Neural cell (in vitro differentiated cells): ENCODE measurements at regions not wholly inside any gene's neighbourhood (a gene's known extent, or its start where the extent isn't known, plus 50 kb on each side); places are given as distances from the start of the nearest gene placed in this dataset.

Experiments
- H2AFZ ChIP-seq: fragments of 200-600, 300-800 bp; sonication (generic), shearing (Covaris generic); 2 replicates; pipeline ENCODE4 v1.6.0; 2014; ENCODE audit warnings: low read depth, mild to moderate bottlenecking, antibody characterized with exemption, low read length, moderate library complexity
- H3F3A ChIP-seq: fragments of 200-600 bp; shearing (Covaris generic); 2 replicates; pipeline ENCODE4 v1.6.1; 2016; ENCODE audit warnings: mild to moderate bottlenecking, moderate library complexity, mixed read lengths, antibody characterized with exemption, low read length; ENCODE audit not compliant: insufficient read depth, poor library complexity, severe bottlenecking
- H3K27ac ChIP-seq: fragments of 200-600, 300-800 bp; sonication (generic), shearing (Covaris generic); 2 replicates; pipeline ENCODE4 v1.5.1; 2014; ENCODE audit warnings: mild to moderate bottlenecking, low read length, moderate library complexity
- H3K27me3 ChIP-seq: fragments of 300-800, 200-600 bp; sonication (generic), shearing (Covaris generic); 2 replicates; pipeline ENCODE4 v1.6.0; 2014; ENCODE audit warnings: mild to moderate bottlenecking, low read depth, low read length, moderate library complexity; ENCODE audit not compliant: insufficient read depth
- H3K36me3 ChIP-seq: fragments of 300-800, 200-600 bp; sonication (generic), shearing (Covaris generic); 2 replicates; pipeline ENCODE4 v1.5.1; 2014; ENCODE audit warnings: mild to moderate bottlenecking, antibody characterized with exemption, low read length, moderate library complexity; ENCODE audit not compliant: insufficient read depth
- H3K4me2 ChIP-seq: fragments of 300-800, 200-600 bp; sonication (generic), shearing (Covaris generic); 2 replicates; pipeline ENCODE4 v1.6.0; 2014; ENCODE audit warnings: mild to moderate bottlenecking, low read length
- H3K4me3 ChIP-seq: fragments of 300-800, 200-600 bp; sonication (generic), shearing (Covaris generic); 2 replicates; pipeline ENCODE4 v1.5.1; 2014; ENCODE audit warnings: mild to moderate bottlenecking, low read length, moderate library complexity
- H3K79me2 ChIP-seq: fragments of 200-600 bp; shearing (Covaris generic); replicated peaks from 2 replicates; pipeline ENCODE4 v1.6.0; 2014; ENCODE audit warnings: mild to moderate bottlenecking, low read length, moderate library complexity; ENCODE audit not compliant: insufficient read depth
- H3K9ac ChIP-seq: fragments of 300-800, 200-600 bp; sonication (generic), shearing (Covaris generic); 2 replicates; pipeline ENCODE4 v1.6.1; 2016; ENCODE audit warnings: mild to moderate bottlenecking, low read length, mixed read lengths
- H3K9me2 ChIP-seq: fragments of 200-600 bp; shearing (Covaris generic); 2 replicates; pipeline ENCODE4 v1.6.1; 2016; ENCODE audit warnings: mild to moderate bottlenecking, low read length, mixed read lengths; ENCODE audit not compliant: insufficient read depth
- H3K9me3 ChIP-seq: fragments of 200-600, 300-800 bp; sonication (generic), shearing (Covaris generic); 2 replicates; pipeline ENCODE4 v1.6.1; 2016; ENCODE audit warnings: mild to moderate bottlenecking, mixed run types, low read length, moderate library complexity, mixed read lengths
- H4K20me1 ChIP-seq: fragments of 200-600 bp; shearing (Covaris generic); 2 replicates; pipeline ENCODE4 v1.6.1; 2016; ENCODE audit warnings: mild to moderate bottlenecking, mixed run types; ENCODE audit not compliant: insufficient read depth
- CTCF ChIP-seq: fragments of 450-650 bp; IDR thresholded peaks from 2 replicates; pipeline ENCODE4 v1.5.1; 2014; ENCODE audit warnings: antibody characterized with exemption, mild to moderate bottlenecking, moderate library complexity; ENCODE audit not compliant: poor library complexity, severe bottlenecking
- EP300 ChIP-seq: fragments of 450-650 bp; conservative IDR thresholded peaks from 2 replicates; pipeline ENCODE4 v1.6.1; 2014; ENCODE audit warnings: antibody characterized with exemption, mild to moderate bottlenecking, moderate library complexity; ENCODE audit not compliant: poor library complexity, severe bottlenecking
- EZH2 ChIP-seq: fragments of 200-600, 300-800 bp; shearing (Covaris generic), sonication (generic); IDR thresholded peaks from 2 replicates; pipeline ENCODE4 v1.6.1; 2014; ENCODE audit warnings: antibody characterized with exemption, low read length, borderline replicate concordance, mild to moderate bottlenecking; ENCODE audit not compliant: insufficient read depth, poor library complexity, severe bottlenecking
- MXI1 ChIP-seq: fragments of 450-650 bp; conservative IDR thresholded peaks from 2 replicates; pipeline ENCODE4 v1.6.1; 2014; ENCODE audit warnings: antibody characterized with exemption, mild to moderate bottlenecking; ENCODE audit not compliant: poor library complexity, severe bottlenecking
- POLR2AphosphoS5 ChIP-seq: IDR thresholded peaks from 2 replicates; pipeline ENCODE4 v1.6.1; 2012
- RAD21 ChIP-seq: fragments of 450-650 bp; conservative IDR thresholded peaks from 2 replicates; pipeline ENCODE4 v1.6.1; 2014; ENCODE audit warnings: antibody characterized with exemption, mild to moderate bottlenecking, moderate library complexity
- REST ChIP-seq: IDR thresholded peaks from 2 replicates; pipeline ENCODE4 v1.6.1; 2012; ENCODE audit warnings: borderline replicate concordance
- SMC3 ChIP-seq: fragments of 450-650 bp; conservative IDR thresholded peaks from 2 replicates; pipeline ENCODE4 v1.6.1; 2014; ENCODE audit warnings: antibody characterized with exemption, mild to moderate bottlenecking, moderate library complexity; ENCODE audit not compliant: poor library complexity
- TAF1 ChIP-seq: IDR thresholded peaks from 2 replicates; pipeline ENCODE4 v1.6.1; 2012; ENCODE audit warnings: low read depth

DNA sequence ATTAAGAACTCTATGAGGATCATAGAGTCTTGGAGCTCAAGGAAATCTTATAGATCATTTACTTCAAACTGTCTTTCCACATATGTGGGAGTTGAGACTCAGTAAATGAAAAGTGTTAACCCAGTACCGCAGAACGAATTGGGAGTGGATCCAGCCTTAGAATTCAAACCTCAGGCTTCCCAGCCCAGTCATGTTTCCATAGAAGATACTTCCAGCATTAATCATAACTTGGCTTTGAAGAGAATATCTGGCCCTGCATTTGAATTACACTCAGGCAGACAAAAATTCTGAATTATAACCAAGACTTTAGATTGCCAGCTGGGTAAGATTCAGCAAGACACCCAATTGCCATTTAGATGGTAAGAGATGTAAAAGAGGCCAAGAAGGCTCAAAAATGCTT lies 972.0 kb downstream of the TUSC7 start:
- no peaks in the 10 kb centered on the region for H3K9me3 ChIP-seq
- no peaks in the 10 kb centered on the region for H3K27me3 ChIP-seq
- TF ChIP-seq RAD21 (no peak), EZH2 (no peak), REST (no peak), POLR2AphosphoS5 (no peak), TAF1 (no peak), CTCF (no peak), MXI1 (no peak), SMC3 (no peak), EP300 (no peak)
- H3K36me3 ChIP-seq = no peaks in the 10 kb centered on the region
- no peak overlapping the region for H3K4me3 ChIP-seq
- H3F3A ChIP-seq = no peaks in the 10 kb centered on the region
- no peak overlapping the region for H3K4me2 ChIP-seq
- H3K9ac ChIP-seq = no peak overlapping the region
- H3K27ac ChIP-seq = no peak overlapping the region
- H4K20me1 ChIP-seq = no peaks in the 10 kb centered on the region
- H3K79me2 ChIP-seq = no peaks in the 10 kb centered on the region
- no peak overlapping the region for H2AFZ ChIP-seq
- H3K9me2 ChIP-seq = no peaks in the 10 kb centered on the region

GRCh38 chr3:117687096-117687495 lies 977.5 kb downstream of the TUSC7 start:
- no peaks in the 10 kb centered on the region for H4K20me1 ChIP-seq
- H3K27ac ChIP-seq = no peak overlapping the region
- no peaks in the 10 kb centered on the region for H3K9me3 ChIP-seq
- no peak overlapping the region for H3K9ac ChIP-seq
- H3F3A ChIP-seq = no peaks in the 10 kb centered on the region
- H3K9me2 ChIP-seq = no peaks in the 10 kb centered on the region
- H3K36me3 ChIP-seq = no peaks in the 10 kb centered on the region
- no peaks in the 10 kb centered on the region for H3K27me3 ChIP-seq
- H3K79me2 ChIP-seq = no peaks in the 10 kb centered on the region
- H2AFZ ChIP-seq = no peak overlapping the region
- no peak overlapping the region for H3K4me3 ChIP-seq
- no peak overlapping the region for H3K4me2 ChIP-seq
- TF ChIP-seq RAD21 = no peak
- no peak for TF ChIP-seq TAF1
- no peak for TF ChIP-seq SMC3
- no peak for TF ChIP-seq EP300
- no peak for TF ChIP-seq CTCF
- TF ChIP-seq MXI1 = no peak
- TF ChIP-seq POLR2AphosphoS5 = no peak
- TF ChIP-seq REST = no peak
- TF ChIP-seq EZH2 = no peak
